GM12865 (cell line): ENCODE measurements at regions not wholly inside any gene's neighbourhood (a gene's known extent, or its start where the extent isn't known, plus 50 kb on each side); places are given as distances from the start of the nearest gene placed in this dataset.

Experiments used
- DNase-seq: peaks from one replicate; pipeline ENCODE4 v3.0.0; 2010; ENCODE audit warnings: low read depth
- H3K4me3 ChIP-seq: 2 replicates; pipeline ENCODE4 v1.5.1; 2011; ENCODE audit warnings: mild to moderate bottlenecking, low read depth, low read length, control low read depth
- TF ChIP-seq, protein P1 (sequence below): IDR thresholded peaks from 2 replicates; pipeline ENCODE4 v1.5.1; 2011; ENCODE audit warnings: low read length, control low read depth, low read depth, inconsistent platforms; ENCODE audit not compliant: insufficient read depth; ENCODE audit errors: missing control alignments

DNA sequence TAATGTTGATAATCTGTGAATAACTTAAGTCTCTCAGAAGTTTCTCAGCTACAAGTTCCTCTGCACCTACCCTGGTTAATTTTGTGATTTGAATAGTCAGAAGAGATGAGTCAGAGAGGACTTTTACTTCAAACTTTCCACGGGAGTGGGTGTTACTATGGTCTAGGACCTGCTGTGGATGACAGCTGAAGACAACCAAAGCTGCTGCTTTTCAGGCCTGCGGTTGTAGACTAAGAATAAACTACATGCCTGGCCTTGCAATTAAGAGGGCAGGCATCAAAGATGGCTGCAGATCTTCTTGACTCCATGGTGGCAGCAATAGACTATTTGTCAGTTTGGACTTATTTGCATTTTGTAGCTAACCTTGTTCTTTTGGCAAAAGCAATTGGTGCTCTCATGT, 227.1 kb upstream of the KRR1 start:
- TF ChIP-seq, protein P1, sequence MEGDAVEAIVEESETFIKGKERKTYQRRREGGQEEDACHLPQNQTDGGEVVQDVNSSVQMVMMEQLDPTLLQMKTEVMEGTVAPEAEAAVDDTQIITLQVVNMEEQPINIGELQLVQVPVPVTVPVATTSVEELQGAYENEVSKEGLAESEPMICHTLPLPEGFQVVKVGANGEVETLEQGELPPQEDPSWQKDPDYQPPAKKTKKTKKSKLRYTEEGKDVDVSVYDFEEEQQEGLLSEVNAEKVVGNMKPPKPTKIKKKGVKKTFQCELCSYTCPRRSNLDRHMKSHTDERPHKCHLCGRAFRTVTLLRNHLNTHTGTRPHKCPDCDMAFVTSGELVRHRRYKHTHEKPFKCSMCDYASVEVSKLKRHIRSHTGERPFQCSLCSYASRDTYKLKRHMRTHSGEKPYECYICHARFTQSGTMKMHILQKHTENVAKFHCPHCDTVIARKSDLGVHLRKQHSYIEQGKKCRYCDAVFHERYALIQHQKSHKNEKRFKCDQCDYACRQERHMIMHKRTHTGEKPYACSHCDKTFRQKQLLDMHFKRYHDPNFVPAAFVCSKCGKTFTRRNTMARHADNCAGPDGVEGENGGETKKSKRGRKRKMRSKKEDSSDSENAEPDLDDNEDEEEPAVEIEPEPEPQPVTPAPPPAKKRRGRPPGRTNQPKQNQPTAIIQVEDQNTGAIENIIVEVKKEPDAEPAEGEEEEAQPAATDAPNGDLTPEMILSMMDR, result no peak
- H3K4me3 ChIP-seq, result no peak overlapping the region
- peak; percentile 52 for DNase-seq

DNA sequence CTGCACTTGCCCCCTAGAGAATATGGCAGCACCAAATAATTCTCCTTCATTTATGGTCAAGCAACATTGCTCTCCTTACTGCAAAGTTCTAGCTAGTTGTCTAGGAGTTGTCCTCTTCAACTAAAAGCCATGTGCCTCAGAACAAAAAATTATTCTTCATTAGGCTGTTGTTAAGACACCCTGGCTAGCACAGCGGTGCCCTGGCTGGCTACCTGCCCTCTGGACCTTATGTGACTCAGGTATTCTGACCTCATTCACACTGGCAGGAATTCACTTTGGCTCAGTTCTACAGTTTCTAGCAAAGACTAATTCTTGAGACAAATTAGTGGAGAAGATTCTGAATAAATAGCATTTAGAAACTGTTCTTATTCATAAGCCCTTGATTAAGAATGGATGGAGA, 224.4 kb upstream of the KRR1 start:
- no peak for DNase-seq
- H3K4me3 ChIP-seq, result no peak overlapping the region
- TF ChIP-seq, protein P1, result no peak

DNA sequence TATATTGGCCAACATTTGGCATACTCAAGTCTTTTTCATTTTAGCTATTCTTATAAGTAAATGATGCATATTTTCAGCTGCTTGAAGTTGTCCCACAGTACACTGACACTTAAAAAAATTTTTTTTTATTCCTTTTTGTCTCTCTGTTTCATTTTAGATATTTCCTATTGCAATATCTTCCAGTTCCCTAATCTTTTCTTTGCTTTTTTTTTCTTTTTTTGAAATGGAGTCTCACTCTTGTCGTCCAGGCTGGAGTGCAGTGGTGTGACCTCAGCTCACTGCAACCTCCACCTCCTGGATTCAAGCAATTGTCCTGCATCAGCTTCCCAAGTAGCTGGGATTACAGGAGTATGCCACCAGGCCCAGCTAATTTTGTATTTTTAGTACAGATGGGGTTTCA, 217.4 kb upstream of the KRR1 start:
- H3K4me3 ChIP-seq, result no peak overlapping the region
- TF ChIP-seq, protein P1, result no peak
- no peak for DNase-seq

DNA sequence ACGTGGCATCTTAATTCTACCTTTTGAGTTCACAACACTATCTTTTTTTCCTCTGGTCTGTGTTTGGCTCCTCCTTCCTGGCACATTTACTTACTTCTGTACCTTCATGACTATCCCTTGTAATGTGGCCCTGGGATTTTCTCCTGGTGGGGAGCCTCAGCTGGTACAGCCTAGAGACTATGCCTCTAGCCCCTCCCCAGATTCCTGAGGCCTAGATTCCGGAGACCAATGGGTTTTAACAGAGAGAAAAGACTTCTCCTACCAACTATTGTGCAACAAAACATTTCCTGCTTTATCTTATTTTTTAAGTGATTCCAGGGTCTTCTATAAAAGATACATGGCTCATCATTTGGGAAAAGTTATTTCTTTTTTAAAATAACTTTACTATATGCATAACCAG, 216.2 kb upstream of the KRR1 start:
- no peak for DNase-seq
- no peak overlapping the region for H3K4me3 ChIP-seq
- TF ChIP-seq, protein P1, result no peak

DNA sequence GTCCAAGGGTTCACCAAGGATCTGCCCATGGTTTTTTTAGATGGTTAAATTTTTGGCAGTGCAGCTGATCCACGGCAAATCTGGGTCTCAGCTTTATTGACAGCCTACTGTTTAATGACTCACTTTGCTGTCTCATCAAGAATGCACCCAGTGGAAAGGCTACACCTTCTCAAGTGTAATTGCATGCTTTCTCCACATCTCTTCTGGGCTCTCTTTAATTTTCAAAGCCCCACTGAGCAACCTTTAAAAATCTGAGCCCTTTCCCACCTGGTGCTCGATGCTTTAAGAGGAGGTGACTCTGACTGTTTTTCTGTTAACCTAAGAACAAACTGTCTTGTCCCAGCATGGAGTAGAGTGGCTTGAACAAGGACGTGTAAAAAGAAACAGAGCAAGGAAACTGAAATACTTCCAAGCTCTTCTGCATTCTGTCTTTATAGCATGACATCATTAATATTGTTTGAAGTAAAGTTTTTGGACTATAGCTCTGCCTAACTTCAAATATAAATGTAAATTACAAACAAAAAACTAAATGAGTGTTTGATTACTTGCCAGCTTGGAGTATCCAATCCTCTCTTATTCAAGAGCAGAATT, 214.2 kb upstream of the KRR1 start:
- H3K4me3 ChIP-seq, result no peak overlapping the region
- TF ChIP-seq, protein P1, result no peak
- DNase-seq, result no peak

DNA sequence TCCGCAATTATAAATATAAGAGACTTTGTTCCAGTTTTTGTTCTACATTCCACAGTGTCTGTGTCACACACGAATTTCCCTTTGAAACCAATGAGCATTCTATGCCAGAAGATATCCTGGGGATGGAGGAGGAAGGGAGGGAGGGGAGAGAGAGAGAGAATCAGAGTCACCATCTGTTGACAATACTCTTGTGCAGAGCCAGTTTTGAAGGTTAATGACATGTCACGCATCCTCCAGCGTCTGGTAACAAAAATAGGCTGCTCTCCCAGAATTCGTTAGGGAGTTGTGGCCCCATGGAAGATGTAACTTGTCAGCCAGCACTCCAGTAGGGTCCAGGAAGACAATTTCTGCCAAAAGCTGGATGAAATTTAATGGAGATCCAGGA, 213.5 kb upstream of the KRR1 start:
- TF ChIP-seq, protein P1, result no peak
- no peak for DNase-seq

DNA sequence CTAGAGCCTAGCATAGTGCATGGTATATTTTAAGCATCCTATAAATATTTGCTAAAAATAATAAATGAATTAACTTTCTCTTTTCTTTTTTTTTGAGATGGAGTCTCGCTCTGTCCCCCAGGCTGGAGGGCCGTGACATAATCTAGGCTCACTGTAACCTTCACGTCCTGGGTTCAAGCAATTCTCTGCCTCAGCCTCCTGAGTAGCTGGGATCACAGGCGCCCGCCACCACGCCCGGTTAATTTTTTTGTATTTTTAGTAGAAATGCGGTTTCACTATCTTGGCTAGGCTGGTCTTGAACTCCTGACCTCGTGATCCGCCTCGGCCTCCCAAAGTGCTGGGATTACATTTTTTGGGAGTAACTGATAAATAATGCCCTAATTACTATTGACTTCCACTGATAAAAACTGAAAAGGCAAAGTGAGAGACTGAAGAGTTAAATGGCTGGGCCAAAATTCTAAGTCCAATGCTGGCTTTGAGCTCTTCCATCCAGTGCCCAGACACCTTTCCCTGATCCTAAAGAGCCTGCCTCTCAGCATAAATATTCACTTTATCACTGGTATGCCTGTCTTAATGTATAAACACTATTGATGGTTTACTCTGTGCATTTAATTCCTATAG, 213.0 kb upstream of the KRR1 start:
- DNase-seq, result no peak
- no peak overlapping the region for H3K4me3 ChIP-seq
- TF ChIP-seq, protein P1, result no peak

More for the DNA sequence above, 213.5 kb upstream of the KRR1 start:
- H3K4me3 ChIP-seq, result no peak overlapping the region
